PC-9 (cell line): ENCODE measurements at regions not wholly inside any gene's neighbourhood (a gene's known extent, or its start where the extent isn't known, plus 50 kb on each side); places are given as distances from the start of the nearest gene placed in this dataset.

Experiments used
- BruUV-seq: library from RNA; stranded (reverse); fragments of 400-500 nt; replicated peaks from 2 replicates; lab custom pipeline; 2021; lab: Mats Ljungman, UMichigan
- CTCF ChIA-PET: fragments of 300-600 bp; sonication (Branson Sonifier 250); formaldehyde crosslinking; loops from one replicate; lab custom pipeline; 2022; ENCODE audit warnings: antibody characterized with exemption; lab: Charles Lee
- POLR2A ChIA-PET: fragments of 300-600 bp; sonication (Branson Sonifier 250); formaldehyde crosslinking; loops from one replicate; lab custom pipeline; 2022; ENCODE audit warnings: antibody characterized with exemption; ENCODE audit not compliant: unreplicated experiment; lab: Charles Lee
- DNase-seq, 2 experiments: peaks; one replicate each; pipeline versions ENCODE4 v3.0.0 to v3.0.0-alpha.2; 2015 to 2022; ENCODE audit warnings: mixed read lengths in 1 of 2
- H2AFZ ChIP-seq: fragments of 200-600 bp; sonication (generic); 2 replicates; pipeline ENCODE4 v1.8.1; 2017; ENCODE audit warnings: antibody characterized with exemption
- H3F3A ChIP-seq: fragments of 200-600 bp; sonication (generic); 2 replicates; pipeline ENCODE4 v1.8.1; 2017; ENCODE audit warnings: antibody characterized with exemption, mild to moderate bottlenecking, low read depth; ENCODE audit not compliant: insufficient read depth
- H3K27ac ChIP-seq: fragments of 200-600 bp; sonication (generic); 2 replicates; pipeline ENCODE4 v1.6.1; 2016; ENCODE audit warnings: mixed run types
- H3K27me3 ChIP-seq: fragments of 200-600 bp; sonication (generic); 2 replicates; pipeline ENCODE4 v1.6.1; 2016; ENCODE audit warnings: low read depth, mixed run types; ENCODE audit not compliant: insufficient read depth
- H3K36me3 ChIP-seq: fragments of 200-600 bp; sonication (generic); 2 replicates; pipeline ENCODE4 v1.6.1; 2016; ENCODE audit warnings: low read depth, mixed run types
- H3K4me1 ChIP-seq: fragments of 200-600 bp; sonication (generic); replicated peaks from 2 replicates; pipeline ENCODE4 v1.6.1; 2016; ENCODE audit warnings: mixed run types; ENCODE audit not compliant: insufficient read depth
- H3K4me2 ChIP-seq: fragments of 200-600 bp; sonication (generic); 2 replicates; pipeline ENCODE4 v1.6.1; 2017; ENCODE audit warnings: mixed run types
- H3K4me3 ChIP-seq: fragments of 200-600 bp; sonication (generic); 2 replicates; pipeline ENCODE4 v1.6.1; 2016; ENCODE audit warnings: mixed run types
- H3K79me2 ChIP-seq: fragments of 200-600 bp; sonication (generic); 2 replicates; pipeline ENCODE4 v1.6.1; 2017; ENCODE audit warnings: low read depth, mixed run types
- H3K9me2 ChIP-seq: fragments of 200-600 bp; sonication (generic); 2 replicates; pipeline ENCODE4 v1.8.1; 2017; ENCODE audit warnings: mild to moderate bottlenecking; ENCODE audit not compliant: insufficient read depth
- H3K9me3 ChIP-seq: fragments of 200-600 bp; sonication (generic); 2 replicates; pipeline ENCODE4 v1.8.1; 2016; ENCODE audit warnings: low read depth; ENCODE audit not compliant: insufficient read depth
- H4K20me1 ChIP-seq: fragments of 200-600 bp; sonication (generic); 2 replicates; pipeline ENCODE4 v1.8.1; 2017; ENCODE audit not compliant: insufficient read depth
- EZH2 ChIP-seq: fragments of 200-600 bp; sonication (generic); IDR thresholded peaks from 2 replicates; pipeline ENCODE4 v1.8.0; 2017; ENCODE audit warnings: antibody characterized with exemption, low read depth
- intact Hi-C: fragments of 100-400 bp; cut with micrococcal nuclease; formaldehyde crosslinking; loops from one replicate; pipeline ENCODE4 v1.10.0; 2022; ENCODE audit not compliant: unreplicated experiment
- TF ChIP-seq, protein P1 (sequence below): fragments of 200-600 bp; sonication (generic); conservative IDR thresholded peaks from 2 replicates; pipeline ENCODE4 v1.6.1; 2017; ENCODE audit warnings: mixed run types, antibody characterized with exemption, mild to moderate bottlenecking, moderate library complexity

DNA sequence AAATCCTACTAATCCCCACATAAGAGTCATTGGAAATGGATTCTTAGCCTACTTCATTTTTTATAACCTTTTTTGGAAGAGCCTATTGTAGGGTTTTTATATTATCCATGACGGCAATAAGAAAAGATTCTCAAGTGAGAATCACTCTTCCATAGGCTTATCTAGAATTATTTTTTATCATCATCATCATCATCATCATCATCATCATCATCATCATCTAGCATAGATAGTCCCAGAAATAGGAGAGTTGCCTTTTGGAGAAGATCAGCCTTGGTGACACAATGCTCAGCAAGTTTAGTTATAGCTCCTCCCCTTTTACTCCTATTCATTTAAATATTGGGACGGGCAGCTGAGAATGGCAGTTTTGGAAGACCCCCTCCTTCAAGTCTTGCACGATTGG, 359.1 kb upstream of the SLC35B3 start:
- no peaks in the 10 kb centered on the region for H3F3A ChIP-seq
- no peak overlapping the region for H3K4me2 ChIP-seq
- H3K9me2 ChIP-seq, result no peaks in the 10 kb centered on the region
- H3K27ac ChIP-seq, result no peak overlapping the region
- POLR2A ChIA-PET, result no interaction called here
- H3K27me3 ChIP-seq, result no peaks in the 10 kb centered on the region
- no peak overlapping the region for H3K4me3 ChIP-seq
- no peaks in the 10 kb centered on the region for H4K20me1 ChIP-seq
- H3K79me2 ChIP-seq, result no peaks in the 10 kb centered on the region
- no peaks in the 10 kb centered on the region for H3K4me1 ChIP-seq
- DNase-seq, result no peak
- no peaks in the 10 kb centered on the region for H3K9me3 ChIP-seq
- intact Hi-C loops, result no loop called here
- no peaks in the 10 kb centered on the region for H3K36me3 ChIP-seq
- BruUV-seq, result no TSS peak
- no peak overlapping the region for H2AFZ ChIP-seq
- TF ChIP-seq, protein P1, sequence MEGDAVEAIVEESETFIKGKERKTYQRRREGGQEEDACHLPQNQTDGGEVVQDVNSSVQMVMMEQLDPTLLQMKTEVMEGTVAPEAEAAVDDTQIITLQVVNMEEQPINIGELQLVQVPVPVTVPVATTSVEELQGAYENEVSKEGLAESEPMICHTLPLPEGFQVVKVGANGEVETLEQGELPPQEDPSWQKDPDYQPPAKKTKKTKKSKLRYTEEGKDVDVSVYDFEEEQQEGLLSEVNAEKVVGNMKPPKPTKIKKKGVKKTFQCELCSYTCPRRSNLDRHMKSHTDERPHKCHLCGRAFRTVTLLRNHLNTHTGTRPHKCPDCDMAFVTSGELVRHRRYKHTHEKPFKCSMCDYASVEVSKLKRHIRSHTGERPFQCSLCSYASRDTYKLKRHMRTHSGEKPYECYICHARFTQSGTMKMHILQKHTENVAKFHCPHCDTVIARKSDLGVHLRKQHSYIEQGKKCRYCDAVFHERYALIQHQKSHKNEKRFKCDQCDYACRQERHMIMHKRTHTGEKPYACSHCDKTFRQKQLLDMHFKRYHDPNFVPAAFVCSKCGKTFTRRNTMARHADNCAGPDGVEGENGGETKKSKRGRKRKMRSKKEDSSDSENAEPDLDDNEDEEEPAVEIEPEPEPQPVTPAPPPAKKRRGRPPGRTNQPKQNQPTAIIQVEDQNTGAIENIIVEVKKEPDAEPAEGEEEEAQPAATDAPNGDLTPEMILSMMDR, result no peak
- TF ChIP-seq EZH2, result no peak
- CTCF ChIA-PET, result no interaction called here

DNA sequence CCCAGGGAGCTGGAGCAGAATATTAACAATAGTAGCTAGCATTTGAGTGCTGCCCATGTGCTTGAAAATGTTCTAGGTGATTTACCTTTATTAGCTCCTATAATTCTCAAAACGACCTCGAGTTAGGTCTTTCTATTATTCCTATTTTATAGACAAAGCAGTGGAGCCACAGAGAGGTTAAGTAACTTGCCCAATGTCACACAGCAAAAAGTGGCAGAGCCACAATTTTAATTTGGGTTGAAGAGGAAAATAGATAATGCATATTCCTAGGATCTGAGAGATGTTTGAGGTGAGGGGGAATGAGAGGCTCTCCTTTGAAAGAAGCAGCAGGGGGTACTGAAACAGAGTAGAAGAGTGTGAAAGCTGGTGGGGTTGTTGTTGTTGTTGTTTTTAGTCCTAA, 354.5 kb upstream of the SLC35B3 start:
- no peaks in the 10 kb centered on the region for H3K4me1 ChIP-seq
- no peak for TF ChIP-seq EZH2
- TF ChIP-seq, protein P1, result no peak
- no peaks in the 10 kb centered on the region for H3K36me3 ChIP-seq
- H3K4me3 ChIP-seq, result no peak overlapping the region
- H2AFZ ChIP-seq, result no peak overlapping the region
- no peaks in the 10 kb centered on the region for H3K79me2 ChIP-seq
- no peaks in the 10 kb centered on the region for H3F3A ChIP-seq
- no TSS peak for BruUV-seq
- H3K9me3 ChIP-seq, result no peaks in the 10 kb centered on the region
- ChIA-PET POLR2A (no interaction called here), CTCF (no interaction called here)
- H3K27ac ChIP-seq, result no peak overlapping the region
- no peaks in the 10 kb centered on the region for H3K27me3 ChIP-seq
- no peak for DNase-seq
- no peaks in the 10 kb centered on the region for H4K20me1 ChIP-seq
- intact Hi-C loops, result no loop called here
- no peaks in the 10 kb centered on the region for H3K9me2 ChIP-seq
- H3K4me2 ChIP-seq, result no peak overlapping the region

DNA sequence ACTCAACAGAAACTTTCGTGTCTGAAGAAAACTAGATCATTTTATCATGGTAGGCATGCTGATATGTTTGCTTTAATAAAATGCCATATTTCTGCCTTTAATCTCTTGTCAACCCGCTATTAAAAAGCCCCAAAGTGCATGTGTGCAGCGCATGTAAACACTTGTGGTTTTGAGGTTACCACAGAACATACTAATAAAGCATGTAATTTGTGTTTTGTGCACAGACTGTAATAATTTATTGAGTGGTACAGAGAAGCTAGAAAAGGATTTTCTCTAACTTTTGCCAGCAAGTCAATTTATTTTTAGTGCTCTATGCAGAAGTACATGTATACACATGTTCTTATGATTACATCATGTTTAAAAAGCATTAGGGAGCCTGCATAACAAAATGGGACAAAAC, 349.9 kb upstream of the SLC35B3 start:
- no peaks in the 10 kb centered on the region for H3K9me2 ChIP-seq
- CTCF ChIA-PET, result no interaction called here
- no peaks in the 10 kb centered on the region for H3K79me2 ChIP-seq

More for the DNA sequence above, 349.9 kb upstream of the SLC35B3 start:
- H3K4me1 ChIP-seq, result no peaks in the 10 kb centered on the region
- POLR2A ChIA-PET, result no interaction called here
- no peak overlapping the region for H3K27ac ChIP-seq
- no peaks in the 10 kb centered on the region for H3K27me3 ChIP-seq
- no peak overlapping the region for H2AFZ ChIP-seq
- H3K4me3 ChIP-seq, result no peak overlapping the region
- intact Hi-C loops, result no loop called here
- no peaks in the 10 kb centered on the region for H3K9me3 ChIP-seq
- no peak for DNase-seq
- no peaks in the 10 kb centered on the region for H3K36me3 ChIP-seq
- no TSS peak for BruUV-seq
- no peaks in the 10 kb centered on the region for H4K20me1 ChIP-seq
- no peaks in the 10 kb centered on the region for H3F3A ChIP-seq
- no peak overlapping the region for H3K4me2 ChIP-seq
- no peak for TF ChIP-seq EZH2
- TF ChIP-seq, protein P1, result no peak
